T-helper 2 cell treated with Interferon-gamma antibody and Interleukin-4, amounts not matched to agents 5 μg/mL and 100 μg/mL, for 36 hours (primary cell): ENCODE measurements at regions not wholly inside any gene's neighbourhood (a gene's known extent, or its start where the extent isn't known, plus 50 kb on each side); places are given as distances from the start of the nearest gene placed in this dataset.
"Not testable (repeated sequence)": the region's sequence is repeated elsewhere in the genome, so short reads cannot be mapped to it uniquely, and the experiment has no call there.

Experiments used
- DNase-seq: peaks from one replicate; pipeline ENCODE4 v3.0.0; 2021; ENCODE audit warnings: low spot score
- H3K27ac Mint-ChIP-seq: one replicate; pipeline ENCODE4 v1.8.0; 2021; ENCODE audit warnings: mild to moderate bottlenecking, mixed read lengths
- H3K27me3 Mint-ChIP-seq: one replicate; pipeline ENCODE4 v1.8.0; 2021; ENCODE audit warnings: low read depth, mixed read lengths
- H3K36me3 Mint-ChIP-seq: one replicate; pipeline ENCODE4 v1.8.0; 2021; ENCODE audit warnings: low read depth, mixed read lengths
- H3K4me1 Mint-ChIP-seq: one replicate; pipeline ENCODE4 v1.8.0; 2021; ENCODE audit warnings: low read depth, mixed read lengths
- H3K4me3 Mint-ChIP-seq: one replicate; pipeline ENCODE4 v1.8.0; 2022; ENCODE audit warnings: mild to moderate bottlenecking, moderate library complexity, mixed read lengths
- H3K9me3 Mint-ChIP-seq: one replicate; pipeline ENCODE4 v1.8.0; 2021; ENCODE audit warnings: mixed read lengths

- H3K27ac Mint-ChIP-seq: no peak overlapping the region
- H3K27me3 Mint-ChIP-seq: no peaks in the 10 kb centered on the region
- H3K9me3 Mint-ChIP-seq: no peaks in the 10 kb centered on the region
- DNase-seq: no peak
- H3K4me3 Mint-ChIP-seq: no peak overlapping the region
- H3K36me3 Mint-ChIP-seq: no peaks in the 10 kb centered on the region
- no peaks in the 10 kb centered on the region for H3K4me1 Mint-ChIP-seq
Measured at GRCh38 chr4:126627255-126627654, 1005.5 kb upstream of the INTU start.

GRCh38 chr4:126628933-126629332 is 1003.8 kb upstream of the INTU start:
- Mint-ChIP-seq H3K4me3 (no peak overlapping the region), H3K36me3 (no peaks in the 10 kb centered on the region), H3K27me3 (no peaks in the 10 kb centered on the region), H3K4me1 (no peaks in the 10 kb centered on the region), H3K27ac (no peak overlapping the region), H3K9me3 (no peaks in the 10 kb centered on the region)
- no peak for DNase-seq

GRCh38 chr4:126630230-126630629 is 1002.5 kb upstream of the INTU start:
- no peak overlapping the region for H3K4me3 Mint-ChIP-seq
- H3K36me3 Mint-ChIP-seq: no peaks in the 10 kb centered on the region
- H3K4me1 Mint-ChIP-seq: no peaks in the 10 kb centered on the region
- H3K9me3 Mint-ChIP-seq: no peaks in the 10 kb centered on the region
- DNase-seq: no peak
- H3K27ac Mint-ChIP-seq: no peak overlapping the region
- H3K27me3 Mint-ChIP-seq: no peaks in the 10 kb centered on the region

- H3K27me3 Mint-ChIP-seq: no peaks in the 10 kb centered on the region
- H3K9me3 Mint-ChIP-seq: no peaks in the 10 kb centered on the region
- no peak overlapping the region for H3K27ac Mint-ChIP-seq
- H3K36me3 Mint-ChIP-seq: no peaks in the 10 kb centered on the region
- H3K4me1 Mint-ChIP-seq: no peaks in the 10 kb centered on the region
- H3K4me3 Mint-ChIP-seq: no peak overlapping the region
- no peak for DNase-seq
Measured at GRCh38 chr4:126633306-126633705, 999.5 kb upstream of the INTU start.

GRCh38 chr4:126637706-126638105 is 995.1 kb upstream of the INTU start:
- Mint-ChIP-seq H3K9me3 (peaks cover 15% of the 10 kb centered on the region), H3K27ac (no peak overlapping the region), H3K36me3 (no peaks in the 10 kb centered on the region), H3K4me3 (no peak overlapping the region), H3K4me1 (no peaks in the 10 kb centered on the region), H3K27me3 (no peaks in the 10 kb centered on the region)
- no peak for DNase-seq

- Mint-ChIP-seq H3K4me3 (no peak overlapping the region), H3K27me3 (no peaks in the 10 kb centered on the region), H3K27ac (no peak overlapping the region), H3K36me3 (no peaks in the 10 kb centered on the region), H3K9me3 (peaks cover 5% of the 10 kb centered on the region), H3K4me1 (no peaks in the 10 kb centered on the region)
- no peak for DNase-seq
Measured at GRCh38 chr4:126647320-126647719, 985.4 kb upstream of the INTU start.

- peaks cover 3% of the 10 kb centered on the region for H3K9me3 Mint-ChIP-seq
Measured at GRCh38 chr4:126647756-126648397, 984.9 kb upstream of the INTU start.

GRCh38 chr4:126658411-126658810 is 974.3 kb upstream of the INTU start:
- H3K9me3 Mint-ChIP-seq: no peaks in the 10 kb centered on the region
- no peaks in the 10 kb centered on the region for H3K4me1 Mint-ChIP-seq
- H3K27ac Mint-ChIP-seq: no peak overlapping the region
- H3K36me3 Mint-ChIP-seq: no peaks in the 10 kb centered on the region
- H3K4me3 Mint-ChIP-seq: no peak overlapping the region
- no peaks in the 10 kb centered on the region for H3K27me3 Mint-ChIP-seq
- DNase-seq: no peak

More at GRCh38 chr4:126647756-126648397, 984.9 kb upstream of the INTU start:
- no peaks in the 10 kb centered on the region for H3K4me1 Mint-ChIP-seq
- no peak overlapping the region for H3K27ac Mint-ChIP-seq
- H3K36me3 Mint-ChIP-seq: no peaks in the 10 kb centered on the region
- no peak overlapping the region for H3K4me3 Mint-ChIP-seq
- H3K27me3 Mint-ChIP-seq: no peaks in the 10 kb centered on the region
- no peak for DNase-seq

GRCh38 chr4:126661194-126661593 is 971.6 kb upstream of the INTU start:
- no peaks in the 10 kb centered on the region for H3K9me3 Mint-ChIP-seq
- no peak overlapping the region for H3K4me3 Mint-ChIP-seq
- H3K27ac Mint-ChIP-seq: no peak overlapping the region
- no peaks in the 10 kb centered on the region for H3K36me3 Mint-ChIP-seq
- H3K4me1 Mint-ChIP-seq: no peaks in the 10 kb centered on the region
- no peak for DNase-seq
- H3K27me3 Mint-ChIP-seq: no peaks in the 10 kb centered on the region

GRCh38 chr4:126664839-126665238 is 967.9 kb upstream of the INTU start:
- H3K9me3 Mint-ChIP-seq: no peaks in the 10 kb centered on the region
- H3K36me3 Mint-ChIP-seq: no peaks in the 10 kb centered on the region
- H3K4me1 Mint-ChIP-seq: no peaks in the 10 kb centered on the region
- no peak for DNase-seq
- H3K27ac Mint-ChIP-seq: no peak overlapping the region
- H3K27me3 Mint-ChIP-seq: no peaks in the 10 kb centered on the region
- H3K4me3 Mint-ChIP-seq: no peak overlapping the region

GRCh38 chr4:126670038-126670437 is 962.7 kb upstream of the INTU start:
- not testable (repeated sequence) for H3K27ac Mint-ChIP-seq, H3K4me1 Mint-ChIP-seq, H3K36me3 Mint-ChIP-seq, H3K4me3 Mint-ChIP-seq, DNase-seq, H3K27me3 Mint-ChIP-seq
- H3K9me3 Mint-ChIP-seq: peaks cover 14% of the 10 kb centered on the region

GRCh38 chr4:126678618-126679017 is 954.1 kb upstream of the INTU start:
- Mint-ChIP-seq H3K9me3 (no peaks in the 10 kb centered on the region), H3K4me3 (no peak overlapping the region), H3K36me3 (no peaks in the 10 kb centered on the region), H3K4me1 (no peaks in the 10 kb centered on the region), H3K27ac (no peak overlapping the region), H3K27me3 (no peaks in the 10 kb centered on the region)
- no peak for DNase-seq

GRCh38 chr4:126679303-126679702 is 953.5 kb upstream of the INTU start:
- Mint-ChIP-seq H3K27me3 (no peaks in the 10 kb centered on the region), H3K27ac (no peak overlapping the region), H3K36me3 (no peaks in the 10 kb centered on the region), H3K9me3 (no peaks in the 10 kb centered on the region), H3K4me3 (no peak overlapping the region), H3K4me1 (no peaks in the 10 kb centered on the region)
- no peak for DNase-seq

GRCh38 chr4:126682250-126682649 is 950.5 kb upstream of the INTU start:
- no peak for DNase-seq
- no peak overlapping the region for H3K4me3 Mint-ChIP-seq

GRCh38 chr4:126686491-126686890 is 946.3 kb upstream of the INTU start:
- Mint-ChIP-seq H3K27me3 (no peaks in the 10 kb centered on the region), H3K9me3 (peaks cover 6% of the 10 kb centered on the region), H3K36me3 (no peaks in the 10 kb centered on the region), H3K4me3 (no peak overlapping the region), H3K4me1 (no peaks in the 10 kb centered on the region), H3K27ac (no peak overlapping the region)
- no peak for DNase-seq

More at GRCh38 chr4:126682250-126682649, 950.5 kb upstream of the INTU start:
- no peaks in the 10 kb centered on the region for H3K27me3 Mint-ChIP-seq
- no peaks in the 10 kb centered on the region for H3K9me3 Mint-ChIP-seq
- H3K4me1 Mint-ChIP-seq: no peaks in the 10 kb centered on the region
- H3K27ac Mint-ChIP-seq: no peak overlapping the region
- H3K36me3 Mint-ChIP-seq: no peaks in the 10 kb centered on the region
